Epithelial cell of proximal tubule (primary cell): ENCODE measurements at regions not wholly inside any gene's neighbourhood (a gene's known extent, or its start where the extent isn't known, plus 50 kb on each side); places are given as distances from the start of the nearest gene placed in this dataset.

Experiments
- DNase-seq: peaks from one replicate; pipeline ENCODE4 v3.0.0-alpha.2; 2011; ENCODE audit warnings: low read depth
- H3K4me3 ChIP-seq: 2 replicates; pipeline ENCODE4 v1.5.1; 2011; ENCODE audit warnings: low read depth, mild to moderate bottlenecking, low read length
- CTCF ChIP-seq: conservative IDR thresholded peaks from 2 replicates; pipeline ENCODE4 v1.5.1; 2012; ENCODE audit warnings: low read depth, mild to moderate bottlenecking, low read length

DNA sequence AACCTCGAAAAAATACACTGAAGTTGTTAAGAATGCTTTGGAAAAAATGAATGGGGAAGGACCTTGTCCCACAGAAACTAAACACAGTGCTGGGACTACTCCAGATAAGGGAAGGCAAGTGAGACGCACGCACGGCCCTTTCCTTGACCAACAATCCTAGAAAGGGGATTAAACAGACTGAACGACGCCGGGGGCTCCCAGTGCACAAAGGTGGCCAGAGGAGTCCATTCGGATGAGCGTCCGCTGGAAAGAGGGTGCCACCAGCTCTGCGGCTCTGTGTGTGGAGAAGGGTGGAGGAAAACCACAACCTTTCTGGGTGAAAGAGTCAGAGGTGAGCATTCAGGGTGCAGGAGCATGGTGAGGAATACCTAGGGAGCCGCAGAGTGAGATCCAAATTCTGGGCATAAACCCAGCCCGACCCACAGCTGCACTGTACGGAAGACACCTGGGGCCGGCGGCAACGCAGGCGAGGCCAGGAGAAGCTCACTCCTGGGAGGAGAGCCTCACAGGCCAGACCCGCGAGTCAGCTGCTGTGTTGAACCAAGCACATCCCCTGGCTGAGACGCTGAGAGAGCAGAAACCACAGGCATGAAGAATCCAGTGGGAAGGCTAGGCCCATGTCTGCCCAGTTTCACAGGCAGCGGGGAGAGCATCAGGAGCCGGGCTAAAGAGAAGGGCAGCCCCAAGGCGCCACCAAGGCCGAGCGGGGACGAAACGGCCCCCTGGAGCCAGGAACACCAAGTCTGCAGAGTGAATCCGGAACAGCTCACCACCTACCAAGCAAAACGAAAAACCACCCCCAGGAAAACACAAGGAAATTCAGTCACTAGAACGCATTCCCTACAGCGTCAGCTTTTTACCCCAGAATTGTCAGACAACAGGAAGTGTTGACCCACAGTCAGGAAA is 177.1 kb downstream of the BRD1 start:
- no peak for DNase-seq
- TF ChIP-seq CTCF, result no peak
- H3K4me3 ChIP-seq, result no peak overlapping the region

GRCh38 chr22:49649166-49650068 is 178.3 kb downstream of the BRD1 start:
- no peak for TF ChIP-seq CTCF
- H3K4me3 ChIP-seq, result no peak overlapping the region
- no peak for DNase-seq

- H3K4me3 ChIP-seq, result no peak overlapping the region
- no peak for DNase-seq
- no peak for TF ChIP-seq CTCF
These were observed 179.6 kb downstream of the BRD1 start for GRCh38 chr22:49648053-49648452.

DNA sequence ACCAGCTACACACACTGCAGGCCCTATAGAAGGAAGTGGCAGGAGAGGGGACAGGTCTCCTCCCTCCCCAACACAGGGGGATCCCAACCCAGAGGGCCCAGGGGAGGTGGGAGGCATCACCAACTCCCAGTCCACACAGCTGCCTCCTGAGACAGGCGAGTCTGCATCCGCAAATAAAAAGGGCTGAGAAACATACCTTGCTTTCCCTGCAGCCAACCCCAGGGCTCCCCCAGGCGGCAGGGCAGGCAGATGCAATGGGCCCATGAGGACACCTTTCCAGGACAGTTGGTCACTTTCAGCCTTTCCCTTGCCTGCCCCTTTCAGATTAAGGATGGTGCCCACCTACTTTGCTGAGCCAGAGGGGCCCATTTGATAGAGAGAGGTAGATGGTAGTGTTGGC is 180.0 kb downstream of the BRD1 start:
- TF ChIP-seq CTCF, result no peak
- DNase-seq, result no peak
- no peak overlapping the region for H3K4me3 ChIP-seq

DNA sequence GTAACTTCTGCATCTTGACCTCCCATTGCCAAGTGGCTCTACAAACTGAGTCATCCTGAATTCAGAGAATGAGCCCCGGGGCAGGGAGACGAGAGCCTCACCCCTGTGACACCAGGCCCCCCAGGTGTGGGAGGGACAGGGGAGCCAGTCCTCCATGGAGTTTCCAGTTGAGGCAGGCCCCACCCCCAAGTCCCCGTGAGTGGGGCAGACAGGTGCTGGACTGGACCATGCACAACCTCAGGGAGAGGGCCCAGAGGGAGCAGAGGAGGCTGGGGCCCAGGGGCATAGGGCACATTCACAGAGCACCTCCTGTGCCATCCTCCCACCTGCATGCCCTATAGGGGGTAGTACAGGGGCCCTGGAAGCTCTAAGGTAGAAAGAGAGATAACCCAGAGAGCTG is 180.8 kb downstream of the BRD1 start:
- DNase-seq, result no peak
- TF ChIP-seq CTCF, result no peak
- no peak overlapping the region for H3K4me3 ChIP-seq

DNA sequence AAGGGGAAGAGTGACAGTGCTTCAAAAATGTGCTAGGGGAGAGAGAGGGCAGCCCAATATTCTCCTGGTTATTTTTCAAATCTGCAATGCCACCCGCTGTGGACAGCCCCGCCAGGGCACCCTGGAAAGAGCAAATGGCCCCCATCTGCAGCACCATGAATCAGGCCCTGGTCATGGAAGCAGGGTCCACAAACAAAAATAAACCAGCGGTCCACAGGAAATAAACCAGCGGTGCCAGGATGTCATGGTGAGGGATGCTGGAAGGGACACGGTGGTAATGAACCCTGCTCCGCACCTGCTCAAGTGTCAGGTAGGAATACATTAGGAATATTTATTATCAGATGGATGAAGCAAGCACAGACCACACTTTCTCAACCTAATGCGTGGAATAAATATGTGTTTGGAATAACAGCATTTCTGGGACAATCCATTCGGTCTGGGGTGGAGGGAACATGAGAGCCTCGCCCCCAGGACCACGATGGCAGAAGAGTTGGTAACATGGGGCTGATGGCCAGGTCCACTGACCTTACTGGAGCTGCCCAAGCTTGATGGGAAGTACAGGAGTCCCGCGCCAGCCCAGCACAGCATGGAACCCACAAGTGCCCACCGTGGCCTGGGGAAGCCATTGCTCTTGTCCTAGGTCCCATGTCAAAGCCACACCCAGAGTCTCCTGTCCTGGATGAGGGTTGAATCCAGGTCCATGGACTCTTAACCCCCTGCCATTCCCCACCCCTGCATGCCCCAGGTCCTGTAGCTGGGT is 181.7 kb downstream of the BRD1 start:
- no peak for DNase-seq
- TF ChIP-seq CTCF, result no peak
- no peak overlapping the region for H3K4me3 ChIP-seq
